Natural killer cell (primary cell): ENCODE measurements at regions not wholly inside any gene's neighbourhood (a gene's known extent, or its start where the extent isn't known, plus 50 kb on each side); places are given as distances from the start of the nearest gene placed in this dataset.

Source experiments
- ATAC-seq, 3 donors: fragments of 150-1000 bp in 2 of 3; fragments of 200-7000 bp in 1 of 3; cut with Tn5 transposase; 1 replicate in 1 of 3; 2 replicates in 2 of 3; pipeline ENCODE4 v1.10.0; 2021; ENCODE audit warnings: mild to moderate bottlenecking in 2 of 3, moderate library complexity in 2 of 3
- DNase-seq, 2 donors: peaks; one replicate each; pipeline versions ENCODE4 v3.0.0 to v3.0.0-alpha.2; 2013 to 2021; ENCODE audit warnings: mixed read lengths in 1 of 2
- H3K27ac ChIP-seq: one replicate; pipeline ENCODE4 v1.5.1; 2013; ENCODE audit warnings: mild to moderate bottlenecking, low read length
- H3K27me3 ChIP-seq: one replicate; pipeline ENCODE4 v1.6.1; 2013; ENCODE audit warnings: low read length; ENCODE audit not compliant: control insufficient read depth, insufficient read depth
- H3K36me3 ChIP-seq: one replicate; pipeline ENCODE4 v1.6.1; 2013; ENCODE audit warnings: low read length; ENCODE audit not compliant: control insufficient read depth, insufficient read depth
- H3K4me1 ChIP-seq: one replicate; pipeline ENCODE4 v1.6.1; 2013; ENCODE audit warnings: low read length; ENCODE audit not compliant: control insufficient read depth, insufficient read depth
- H3K4me3 ChIP-seq: one replicate; pipeline ENCODE4 v1.5.1; 2013; ENCODE audit warnings: low read length
- H3K9me3 ChIP-seq: one replicate; pipeline ENCODE4 v1.6.1; 2013; ENCODE audit warnings: low read length; ENCODE audit not compliant: control insufficient read depth, insufficient read depth
- H3K27ac Mint-ChIP-seq, 2 donors: one replicate each; pipeline ENCODE4 v1.8.0; 2022; ENCODE audit warnings: mild to moderate bottlenecking in 2 of 2, mixed read lengths in 2 of 2, moderate library complexity in 1 of 2
- H3K27me3 Mint-ChIP-seq, 2 donors: one replicate each; pipeline ENCODE4 v1.8.0; 2022; ENCODE audit warnings: low read depth in 2 of 2, mixed read lengths in 2 of 2
- H3K36me3 Mint-ChIP-seq: one replicate; pipeline ENCODE4 v1.8.0; 2022; ENCODE audit warnings: mixed read lengths
- H3K4me1 Mint-ChIP-seq, 2 donors: one replicate each; pipeline ENCODE4 v1.8.0; 2022; ENCODE audit warnings: mixed read lengths in 2 of 2
- H3K4me3 Mint-ChIP-seq: one replicate; pipeline ENCODE4 v1.8.0; 2022; ENCODE audit warnings: mild to moderate bottlenecking, moderate library complexity, mixed read lengths
- H3K9me3 Mint-ChIP-seq, 2 donors: one replicate each; pipeline ENCODE4 v1.8.0; 2022; ENCODE audit warnings: mixed read lengths in 2 of 2
- CTCF ChIP-seq: fragments of 200-600 bp; IDR thresholded peaks from one replicate; pipeline ENCODE4 v1.8.0; 2022; ENCODE audit warnings: antibody characterized with exemption
- WGBS: methylation state at CpG from one replicate; pipeline ENCODE4 v1.1.7; 2013; ENCODE audit warnings: missing lambda C conversion rate; ENCODE audit not compliant: insufficient coverage; 5-methylcytosine and 5-hydroxymethylcytosine counted together
- intact Hi-C: fragments of 100-400 bp; cut with micrococcal nuclease; formaldehyde crosslinking; loops from one replicate; pipeline ENCODE4 v1.14.2; 2022

GRCh38 chr21:34263629-34264028 is 100.2 kb upstream of the KCNE2 start:
- H3K4me3 ChIP-seq, result no peak overlapping the region
- ATAC-seq (no peak), DNase-seq (no peak)
- H3K36me3 Mint-ChIP-seq, result peaks cover 10% of the 10 kb centered on the region
- peaks cover 0 to 4% of the 10 kb centered on the region in 2 donors for H3K27me3 Mint-ChIP-seq
- H3K4me1 Mint-ChIP-seq, result no peaks in the 10 kb centered on the region
- no peaks in the 10 kb centered on the region for H3K4me1 ChIP-seq
- H3K4me3 Mint-ChIP-seq, result no peak overlapping the region
- H3K27ac Mint-ChIP-seq, result no peak overlapping the region
- H3K9me3 Mint-ChIP-seq, result peaks cover 8% of the 10 kb centered on the region in 2 donors
- no peaks in the 10 kb centered on the region for H3K27me3 ChIP-seq
- H3K9me3 ChIP-seq, result peaks cover 11% of the 10 kb centered on the region
- H3K27ac ChIP-seq, result no peak overlapping the region
- intact Hi-C loops, result loop anchor here (1.0 kb wide), 1 partner anchor 21 kb away; no protein-coding TSS in a partner anchor
- TF ChIP-seq CTCF, result no peak
- WGBS, result no CpG with 5 or more reads among the region's 2 CpGs
- no peaks in the 10 kb centered on the region for H3K36me3 ChIP-seq

GRCh38 chr21:34266351-34266750 is 97.5 kb upstream of the KCNE2 start:
- H3K27me3 Mint-ChIP-seq, result peaks cover 0 to 7% of the 10 kb centered on the region in 2 donors
- ATAC-seq (no peak), DNase-seq (no peak)
- Histone ChIP-seq H3K27me3 (no peaks in the 10 kb centered on the region), H3K4me3 (no peak overlapping the region), H3K27ac (no peak overlapping the region), H3K36me3 (no peaks in the 10 kb centered on the region), H3K9me3 (peaks cover 11% of the 10 kb centered on the region), H3K4me1 (no peaks in the 10 kb centered on the region)
- H3K27ac Mint-ChIP-seq, result no peak overlapping the region
- no peaks in the 10 kb centered on the region for H3K4me1 Mint-ChIP-seq
- TF ChIP-seq CTCF, result no peak
- no peak overlapping the region for H3K4me3 Mint-ChIP-seq
- no CpG with 5 or more reads among the region's 1 CpG for WGBS
- intact Hi-C loops, result no loop called here
- peaks cover 8% of the 10 kb centered on the region in 2 donors for H3K9me3 Mint-ChIP-seq
- peaks cover 10% of the 10 kb centered on the region for H3K36me3 Mint-ChIP-seq

DNA sequence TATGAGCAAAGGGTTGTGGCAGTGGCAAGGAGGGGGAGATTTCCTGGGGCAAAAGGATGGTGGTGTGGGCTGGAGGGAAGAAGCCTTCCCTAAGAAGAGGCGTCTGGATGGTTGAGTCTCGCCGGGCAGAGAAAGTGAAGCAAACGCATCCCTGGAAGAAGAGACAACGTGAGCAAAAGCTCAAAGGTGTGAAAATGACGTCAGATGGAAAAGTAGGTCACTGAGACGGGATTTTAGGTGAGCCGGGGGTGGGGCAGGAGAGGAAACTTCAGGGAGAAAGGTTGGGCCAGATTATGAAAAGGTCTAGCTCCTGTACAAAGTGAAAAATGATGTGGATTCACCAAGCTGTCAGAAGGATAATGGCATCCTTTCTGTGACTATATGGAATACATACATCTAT is 95.3 kb upstream of the KCNE2 start:
- no peak for TF ChIP-seq CTCF
- Mint-ChIP-seq H3K27me3 (peaks cover 3 to 8% of the 10 kb centered on the region in 2 donors), H3K27ac (no peak overlapping the region), H3K9me3 (peaks cover 2 to 3% of the 10 kb centered on the region in 2 donors), H3K36me3 (peaks cover 6% of the 10 kb centered on the region), H3K4me3 (no peak overlapping the region), H3K4me1 (no peaks in the 10 kb centered on the region)
- H3K27me3 ChIP-seq, result no peaks in the 10 kb centered on the region
- H3K27ac ChIP-seq, result no peak overlapping the region
- peaks cover 5% of the 10 kb centered on the region for H3K9me3 ChIP-seq
- H3K4me1 ChIP-seq, result no peaks in the 10 kb centered on the region
- ATAC-seq, result no peak
- intact Hi-C loops, result no loop called here
- no peaks in the 10 kb centered on the region for H3K36me3 ChIP-seq
- no peak overlapping the region for H3K4me3 ChIP-seq
- DNase-seq, result no peak
- WGBS, result 83% methylated on average over 8 of the region's 8 CpGs

GRCh38 chr21:34270411-34270810 is 93.4 kb upstream of the KCNE2 start:
- DNase-seq (no peak), ATAC-seq (no peak)
- no peaks in the 10 kb centered on the region for H3K9me3 Mint-ChIP-seq
- TF ChIP-seq CTCF, result no peak
- 97% methylated on average over 6 of the region's 6 CpGs for WGBS
- H3K4me3 Mint-ChIP-seq, result no peak overlapping the region
- no peaks in the 10 kb centered on the region for H3K36me3 ChIP-seq
- H3K4me1 ChIP-seq, result no peaks in the 10 kb centered on the region
- H3K27me3 Mint-ChIP-seq, result peaks cover 9 to 17% of the 10 kb centered on the region in 2 donors
- H3K9me3 ChIP-seq, result no peaks in the 10 kb centered on the region
- no peaks in the 10 kb centered on the region for H3K36me3 Mint-ChIP-seq
- no peak overlapping the region for H3K4me3 ChIP-seq
- intact Hi-C loops, result no loop called here
- no peak overlapping the region for H3K27ac ChIP-seq
- H3K27ac Mint-ChIP-seq, result no peak overlapping the region
- H3K27me3 ChIP-seq, result no peaks in the 10 kb centered on the region
- H3K4me1 Mint-ChIP-seq, result no peaks in the 10 kb centered on the region
